Activated B cell treated with CpG ODN at 0.5 μM for 24 hours (primary cell): ENCODE measurements at regions not wholly inside any gene's neighbourhood (a gene's known extent, or its start where the extent isn't known, plus 50 kb on each side); places are given as distances from the start of the nearest gene placed in this dataset.
"Not testable (repeated sequence)": the region's sequence is repeated elsewhere in the genome, so short reads cannot be mapped to it uniquely, and the experiment has no call there.

Source experiments
- ATAC-seq: fragments of 200-7000 bp; cut with Tn5 transposase; one replicate; pipeline ENCODE4 v1.10.0; 2021; ENCODE audit warnings: low read depth, mild to moderate bottlenecking, moderate library complexity
- CTCF ChIA-PET: fragments of 350-600 bp; sonication (Branson Sonifier 250); formaldehyde crosslinking; loops from one replicate; lab custom pipeline; 2021; ENCODE audit warnings: antibody characterized with exemption; lab: Charles Lee
- POLR2A ChIA-PET: fragments of 350-600 bp; sonication (Branson Sonifier 250); formaldehyde crosslinking; loops from one replicate; lab custom pipeline; 2021; ENCODE audit warnings: antibody characterized with exemption; lab: Charles Lee
- DNase-seq: peaks from one replicate; pipeline ENCODE4 v3.0.0; 2022
- H3K27ac Mint-ChIP-seq: one replicate; pipeline ENCODE4 v1.8.0; 2020; ENCODE audit warnings: mixed read lengths
- H3K27me3 Mint-ChIP-seq: one replicate; pipeline ENCODE4 v1.8.0; 2021; ENCODE audit warnings: mixed read lengths
- H3K36me3 Mint-ChIP-seq: one replicate; pipeline ENCODE4 v1.8.0; 2021; ENCODE audit warnings: low read depth, mixed read lengths
- H3K4me1 Mint-ChIP-seq: one replicate; pipeline ENCODE4 v1.8.0; 2021; ENCODE audit warnings: mixed read lengths
- H3K4me3 Mint-ChIP-seq: one replicate; pipeline ENCODE4 v1.8.0; 2020; ENCODE audit warnings: mild to moderate bottlenecking, mixed read lengths
- H3K9me3 Mint-ChIP-seq: one replicate; pipeline ENCODE4 v1.8.0; 2020; ENCODE audit warnings: mixed read lengths
- intact Hi-C: fragments of 100-400 bp; cut with micrococcal nuclease; formaldehyde crosslinking; loops from one replicate; pipeline ENCODE4 v1.15.1; 2024
- TF ChIP-seq, protein P1 (sequence below): fragments of 200-600 bp; IDR thresholded peaks from one replicate; pipeline ENCODE4 v1.8.0; 2022; ENCODE audit warnings: antibody characterized with exemption, mild to moderate bottlenecking

DNA sequence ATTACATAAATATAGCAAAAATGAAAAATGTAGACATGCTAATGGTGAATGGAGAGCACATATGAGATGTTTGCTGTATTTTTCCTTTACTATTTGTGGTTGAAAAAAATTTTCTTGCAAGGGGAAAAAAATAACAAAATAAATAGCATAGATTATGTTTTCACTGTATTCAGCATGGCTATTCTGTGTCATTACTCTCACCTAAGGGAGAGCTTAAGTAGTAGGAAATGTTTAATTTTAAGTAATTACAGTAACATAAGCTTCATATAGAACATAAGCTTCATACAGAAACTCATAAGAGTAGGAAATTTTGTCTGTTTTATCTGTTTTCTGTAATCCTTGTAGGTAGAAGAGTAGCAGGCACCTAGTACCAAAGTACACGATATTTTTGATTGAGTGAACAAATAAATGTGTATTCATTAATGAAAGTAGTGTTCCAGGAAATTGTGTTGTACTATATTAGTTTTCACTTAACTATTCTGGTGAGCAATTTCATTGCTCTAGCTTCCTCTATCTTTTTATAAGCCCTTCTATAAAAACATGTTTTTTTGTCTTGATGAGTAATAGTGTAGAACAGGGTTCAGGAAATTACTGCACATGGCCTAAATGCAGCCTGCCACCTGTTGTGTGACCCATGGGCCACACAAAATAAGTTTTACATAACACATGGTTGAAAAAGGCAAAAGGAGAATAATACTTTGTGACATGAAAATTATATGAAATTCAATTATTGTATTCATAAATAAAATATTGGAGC lies 1025.0 kb upstream of the CDH10 start:
- H3K27me3 Mint-ChIP-seq: no peaks in the 10 kb centered on the region
- H3K4me3 Mint-ChIP-seq: no peak overlapping the region
- TF ChIP-seq, protein P1, sequence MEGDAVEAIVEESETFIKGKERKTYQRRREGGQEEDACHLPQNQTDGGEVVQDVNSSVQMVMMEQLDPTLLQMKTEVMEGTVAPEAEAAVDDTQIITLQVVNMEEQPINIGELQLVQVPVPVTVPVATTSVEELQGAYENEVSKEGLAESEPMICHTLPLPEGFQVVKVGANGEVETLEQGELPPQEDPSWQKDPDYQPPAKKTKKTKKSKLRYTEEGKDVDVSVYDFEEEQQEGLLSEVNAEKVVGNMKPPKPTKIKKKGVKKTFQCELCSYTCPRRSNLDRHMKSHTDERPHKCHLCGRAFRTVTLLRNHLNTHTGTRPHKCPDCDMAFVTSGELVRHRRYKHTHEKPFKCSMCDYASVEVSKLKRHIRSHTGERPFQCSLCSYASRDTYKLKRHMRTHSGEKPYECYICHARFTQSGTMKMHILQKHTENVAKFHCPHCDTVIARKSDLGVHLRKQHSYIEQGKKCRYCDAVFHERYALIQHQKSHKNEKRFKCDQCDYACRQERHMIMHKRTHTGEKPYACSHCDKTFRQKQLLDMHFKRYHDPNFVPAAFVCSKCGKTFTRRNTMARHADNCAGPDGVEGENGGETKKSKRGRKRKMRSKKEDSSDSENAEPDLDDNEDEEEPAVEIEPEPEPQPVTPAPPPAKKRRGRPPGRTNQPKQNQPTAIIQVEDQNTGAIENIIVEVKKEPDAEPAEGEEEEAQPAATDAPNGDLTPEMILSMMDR: no peak
- CTCF ChIA-PET: no interaction called here
- H3K27ac Mint-ChIP-seq: no peak overlapping the region
- intact Hi-C loops: no loop called here
- DNase-seq: no peak
- H3K4me1 Mint-ChIP-seq: no peaks in the 10 kb centered on the region
- no peaks in the 10 kb centered on the region for H3K36me3 Mint-ChIP-seq
- ATAC-seq: no peak
- H3K9me3 Mint-ChIP-seq: no peaks in the 10 kb centered on the region
- POLR2A ChIA-PET: no interaction called here

DNA sequence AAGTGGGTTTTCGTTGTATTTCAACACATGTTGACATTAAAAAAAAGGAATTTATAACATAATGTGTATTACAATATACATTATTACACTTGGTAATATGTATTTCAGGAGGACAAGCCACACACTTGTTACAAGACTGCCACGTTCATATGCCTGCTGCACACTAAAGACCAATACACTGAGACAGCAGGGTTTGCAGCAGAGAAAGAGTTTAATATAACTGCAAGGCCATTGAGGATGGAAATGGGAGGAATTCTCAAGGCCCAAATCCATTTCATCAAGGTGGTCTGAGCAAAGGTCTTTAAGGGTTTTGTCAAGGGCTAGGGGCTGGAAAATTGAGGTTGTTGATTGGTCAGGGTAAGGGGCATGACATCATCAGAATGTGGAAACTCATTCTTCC lies 1017.8 kb upstream of the CDH10 start:
- POLR2A ChIA-PET: no interaction called here
- intact Hi-C loops: no loop called here
- no peak for DNase-seq
- Mint-ChIP-seq H3K9me3 (peaks cover 7% of the 10 kb centered on the region), H3K4me1 (no peaks in the 10 kb centered on the region), H3K27me3 (no peaks in the 10 kb centered on the region), H3K36me3 (no peaks in the 10 kb centered on the region), H3K4me3 (no peak overlapping the region), H3K27ac (no peak overlapping the region)
- CTCF ChIA-PET: no interaction called here
- TF ChIP-seq, protein P1: no peak
- no peak for ATAC-seq

DNA sequence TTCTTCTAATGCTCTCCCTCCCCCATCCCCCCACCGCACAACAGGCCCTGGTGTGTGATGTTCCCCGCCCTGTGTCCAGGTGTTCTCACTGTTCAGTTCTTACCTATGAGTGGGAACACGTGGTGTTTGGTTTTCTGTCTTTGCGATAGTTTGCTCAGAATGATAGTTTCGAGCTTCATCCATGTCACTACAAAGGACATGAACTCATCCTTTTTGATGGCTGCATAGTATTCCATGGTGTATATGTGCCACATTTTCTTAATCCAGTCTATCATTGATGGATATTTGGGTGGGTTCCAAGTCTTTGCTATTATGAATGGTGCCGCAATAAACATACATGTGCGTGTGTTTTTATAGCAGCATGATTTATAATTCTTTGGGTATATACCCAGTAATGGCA lies 1005.5 kb upstream of the CDH10 start:
- H3K27ac Mint-ChIP-seq, H3K4me1 Mint-ChIP-seq, intact Hi-C loops, ATAC-seq, POLR2A ChIA-PET, H3K4me3 Mint-ChIP-seq, H3K36me3 Mint-ChIP-seq, CTCF ChIA-PET, H3K27me3 Mint-ChIP-seq, DNase-seq: not testable (repeated sequence)
- H3K9me3 Mint-ChIP-seq: peaks cover 26% of the 10 kb centered on the region

DNA sequence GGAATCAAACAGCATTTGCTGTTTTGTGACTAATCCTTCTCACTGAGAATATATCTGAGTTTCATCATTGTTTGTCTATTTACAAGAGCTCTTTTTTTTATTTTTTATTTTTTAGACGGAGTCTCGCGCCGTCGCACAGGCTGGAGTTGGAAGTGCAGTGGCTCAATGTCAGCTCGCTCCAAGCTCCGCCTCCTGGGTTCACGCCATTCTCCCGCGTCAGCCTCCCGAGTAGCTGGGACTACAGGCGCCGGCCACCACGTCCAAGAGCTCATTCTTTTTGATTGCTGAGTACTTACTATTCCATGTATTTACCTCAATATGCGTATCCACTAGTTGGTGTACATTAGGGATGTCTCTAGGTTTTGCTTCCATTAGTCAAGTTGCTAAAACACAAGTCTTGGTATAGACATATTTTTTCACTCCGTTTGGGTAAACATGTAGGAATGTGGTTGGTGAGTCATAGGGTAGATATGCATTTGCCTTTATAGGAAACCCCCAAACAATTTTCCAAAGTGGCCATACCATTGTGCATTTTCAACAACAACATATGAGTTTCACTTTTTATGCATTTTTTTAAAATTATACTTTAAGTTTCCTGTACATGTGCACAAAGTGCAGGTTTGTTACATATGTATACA lies 1005.0 kb upstream of the CDH10 start:
- POLR2A ChIA-PET: no interaction called here
- H3K36me3 Mint-ChIP-seq: no peaks in the 10 kb centered on the region
- DNase-seq: no peak
- ATAC-seq: no peak
- peaks cover 24% of the 10 kb centered on the region for H3K9me3 Mint-ChIP-seq
- intact Hi-C loops: no loop called here
- H3K4me3 Mint-ChIP-seq: no peak overlapping the region
- H3K27me3 Mint-ChIP-seq: no peaks in the 10 kb centered on the region
- CTCF ChIA-PET: no interaction called here
- H3K4me1 Mint-ChIP-seq: no peaks in the 10 kb centered on the region
- H3K27ac Mint-ChIP-seq: no peak overlapping the region
- TF ChIP-seq, protein P1: no peak

DNA sequence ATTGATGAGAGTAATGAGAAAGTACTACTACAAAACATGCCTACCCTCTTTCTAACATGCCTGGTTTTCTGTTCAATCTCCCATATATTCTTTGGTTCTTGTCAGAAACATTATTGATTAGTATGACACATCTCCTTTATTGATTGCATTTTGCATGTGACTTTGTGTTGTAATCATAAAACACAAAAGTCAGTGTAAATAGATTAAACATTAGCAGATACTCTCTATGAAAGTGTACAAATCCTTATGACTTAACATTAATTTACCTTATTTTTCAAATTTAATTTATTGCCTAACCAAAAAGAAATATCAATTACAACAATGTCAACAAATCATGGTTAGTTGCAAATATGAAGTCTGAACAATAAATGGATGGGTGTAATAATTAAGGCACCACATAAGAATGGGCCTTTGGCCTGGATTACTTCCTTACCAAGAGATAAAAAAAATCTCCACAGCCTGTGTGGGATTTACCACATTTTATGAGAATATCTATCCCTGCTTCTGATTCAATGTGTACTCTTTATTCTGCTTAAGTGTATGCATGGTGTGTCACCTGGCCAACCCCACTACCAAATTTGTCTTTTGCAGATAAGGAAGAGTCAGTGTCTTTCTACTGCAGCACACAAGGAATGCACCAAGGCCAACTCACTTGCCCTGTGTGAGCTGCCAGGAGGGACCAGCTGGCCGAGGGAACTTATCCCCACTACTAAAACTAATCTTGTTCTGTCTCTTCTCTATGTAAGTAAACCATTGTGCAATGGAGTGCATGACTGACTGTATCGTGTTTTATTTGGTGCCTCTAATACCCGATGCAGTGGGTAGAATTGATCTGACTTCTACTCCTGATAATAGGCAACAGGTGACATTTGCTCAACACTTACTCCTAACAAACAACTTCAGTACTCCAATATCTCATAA lies 1001.9 kb upstream of the CDH10 start:
- Mint-ChIP-seq H3K4me1 (no peaks in the 10 kb centered on the region), H3K4me3 (no peak overlapping the region), H3K27me3 (no peaks in the 10 kb centered on the region), H3K27ac (no peak overlapping the region), H3K36me3 (no peaks in the 10 kb centered on the region), H3K9me3 (peaks cover 20% of the 10 kb centered on the region)
- ATAC-seq (no peak), DNase-seq (no peak)
- ChIA-PET POLR2A (no interaction called here), CTCF (no interaction called here)
- intact Hi-C loops: no loop called here
- TF ChIP-seq, protein P1: no peak
